Neural progenitor cell (in vitro differentiated cells): ENCODE measurements at regions not wholly inside any gene's neighbourhood (a gene's known extent, or its start where the extent isn't known, plus 50 kb on each side); places are given as distances from the start of the nearest gene placed in this dataset.

Experiments
- EZH2 ChIP-seq: fragments of 200-600 bp; sonication (generic); IDR thresholded peaks from 2 replicates; pipeline ENCODE4 v1.6.1; 2017; ENCODE audit warnings: antibody characterized with exemption, mild to moderate bottlenecking, moderate library complexity
- TF ChIP-seq, protein P1 (sequence below): fragments of 200-600 bp; sonication (generic); IDR thresholded peaks from 2 replicates; pipeline ENCODE4 v1.5.1; 2017; ENCODE audit warnings: antibody characterized with exemption, mild to moderate bottlenecking

DNA sequence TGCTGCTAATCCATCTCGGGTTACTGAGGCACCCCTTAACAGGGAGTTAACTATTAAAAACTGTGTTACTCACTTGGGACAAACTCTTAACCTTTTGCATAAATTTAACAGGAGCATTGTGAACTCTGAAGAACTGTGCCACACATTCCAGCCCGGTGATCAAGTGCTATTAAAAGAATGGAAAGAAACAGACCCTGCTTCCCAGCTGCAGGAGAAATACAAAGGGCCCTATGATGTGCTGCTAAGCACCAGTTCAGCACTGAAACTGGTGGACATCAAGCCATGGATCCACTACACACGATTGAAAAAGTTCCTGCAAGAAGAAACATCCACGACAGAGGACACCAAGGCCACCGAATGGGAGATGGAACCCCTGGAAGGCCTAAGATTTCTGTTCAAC lies 114.7 kb upstream of the PLCL2 start:
- TF ChIP-seq, protein P1, sequence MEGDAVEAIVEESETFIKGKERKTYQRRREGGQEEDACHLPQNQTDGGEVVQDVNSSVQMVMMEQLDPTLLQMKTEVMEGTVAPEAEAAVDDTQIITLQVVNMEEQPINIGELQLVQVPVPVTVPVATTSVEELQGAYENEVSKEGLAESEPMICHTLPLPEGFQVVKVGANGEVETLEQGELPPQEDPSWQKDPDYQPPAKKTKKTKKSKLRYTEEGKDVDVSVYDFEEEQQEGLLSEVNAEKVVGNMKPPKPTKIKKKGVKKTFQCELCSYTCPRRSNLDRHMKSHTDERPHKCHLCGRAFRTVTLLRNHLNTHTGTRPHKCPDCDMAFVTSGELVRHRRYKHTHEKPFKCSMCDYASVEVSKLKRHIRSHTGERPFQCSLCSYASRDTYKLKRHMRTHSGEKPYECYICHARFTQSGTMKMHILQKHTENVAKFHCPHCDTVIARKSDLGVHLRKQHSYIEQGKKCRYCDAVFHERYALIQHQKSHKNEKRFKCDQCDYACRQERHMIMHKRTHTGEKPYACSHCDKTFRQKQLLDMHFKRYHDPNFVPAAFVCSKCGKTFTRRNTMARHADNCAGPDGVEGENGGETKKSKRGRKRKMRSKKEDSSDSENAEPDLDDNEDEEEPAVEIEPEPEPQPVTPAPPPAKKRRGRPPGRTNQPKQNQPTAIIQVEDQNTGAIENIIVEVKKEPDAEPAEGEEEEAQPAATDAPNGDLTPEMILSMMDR = no peak
- TF ChIP-seq EZH2 = no peak
